Glutamatergic neuron (in vitro differentiated cells): ENCODE measurements at regions not wholly inside any gene's neighbourhood (a gene's known extent, or its start where the extent isn't known, plus 50 kb on each side); places are given as distances from the start of the nearest gene placed in this dataset.

Experiments
- DNase-seq: peaks from one replicate; pipeline ENCODE4 v3.0.0; 2022
- H3K27ac Mint-ChIP-seq: one replicate; pipeline ENCODE4 v1.8.0; 2020; ENCODE audit warnings: mild to moderate bottlenecking, mixed read lengths, inconsistent platforms; ENCODE audit not compliant: unreplicated experiment
- H3K27me3 Mint-ChIP-seq: one replicate; pipeline ENCODE4 v1.8.0; 2020; ENCODE audit warnings: mild to moderate bottlenecking, moderate library complexity, mixed read lengths, inconsistent platforms; ENCODE audit not compliant: unreplicated experiment
- H3K36me3 Mint-ChIP-seq: one replicate; pipeline ENCODE4 v1.8.0; 2020; ENCODE audit warnings: mild to moderate bottlenecking, mixed read lengths, inconsistent platforms; ENCODE audit not compliant: unreplicated experiment
- H3K4me1 Mint-ChIP-seq: one replicate; pipeline ENCODE4 v1.8.0; 2020; ENCODE audit warnings: mild to moderate bottlenecking, low read depth, mixed read lengths, inconsistent platforms; ENCODE audit not compliant: unreplicated experiment
- H3K4me3 Mint-ChIP-seq: one replicate; pipeline ENCODE4 v1.8.0; 2020; ENCODE audit warnings: mild to moderate bottlenecking, mixed read lengths, inconsistent platforms; ENCODE audit not compliant: unreplicated experiment
- H3K9me3 Mint-ChIP-seq: one replicate; pipeline ENCODE4 v1.8.0; 2020; ENCODE audit warnings: mild to moderate bottlenecking, moderate library complexity, mixed read lengths, inconsistent platforms; ENCODE audit not compliant: unreplicated experiment
- TF ChIP-seq, protein P1 (sequence below): fragments of 200-600 bp; sonication (generic); IDR thresholded peaks from one replicate; pipeline ENCODE4 v1.5.0; 2021; ENCODE audit not compliant: partially characterized antibody, unreplicated experiment

DNA sequence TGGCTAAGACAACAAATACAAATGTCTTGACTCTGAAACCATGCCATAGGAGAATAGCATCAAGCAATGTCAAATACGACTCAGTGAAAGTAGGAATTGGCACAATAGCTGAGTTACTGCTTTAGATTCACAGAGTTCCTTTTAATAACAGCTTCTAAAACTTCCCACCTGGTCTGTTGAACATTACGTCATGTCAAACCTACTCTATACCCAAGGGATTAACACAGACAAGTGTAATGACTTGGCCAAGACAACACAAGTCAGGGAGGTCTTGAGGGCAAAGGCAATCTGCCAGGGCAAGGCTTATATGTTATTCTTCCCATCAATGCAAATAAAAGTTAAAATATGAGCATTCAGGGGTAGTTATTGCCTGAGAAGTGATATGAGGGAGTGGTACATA is 265.1 kb upstream of the PRDM1 start:
- Mint-ChIP-seq H3K9me3 (no peaks in the 10 kb centered on the region), H3K27me3 (peaks cover 1% of the 10 kb centered on the region), H3K4me3 (no peak overlapping the region), H3K4me1 (no peaks in the 10 kb centered on the region), H3K27ac (no peak overlapping the region), H3K36me3 (no peaks in the 10 kb centered on the region)
- TF ChIP-seq, protein P1, sequence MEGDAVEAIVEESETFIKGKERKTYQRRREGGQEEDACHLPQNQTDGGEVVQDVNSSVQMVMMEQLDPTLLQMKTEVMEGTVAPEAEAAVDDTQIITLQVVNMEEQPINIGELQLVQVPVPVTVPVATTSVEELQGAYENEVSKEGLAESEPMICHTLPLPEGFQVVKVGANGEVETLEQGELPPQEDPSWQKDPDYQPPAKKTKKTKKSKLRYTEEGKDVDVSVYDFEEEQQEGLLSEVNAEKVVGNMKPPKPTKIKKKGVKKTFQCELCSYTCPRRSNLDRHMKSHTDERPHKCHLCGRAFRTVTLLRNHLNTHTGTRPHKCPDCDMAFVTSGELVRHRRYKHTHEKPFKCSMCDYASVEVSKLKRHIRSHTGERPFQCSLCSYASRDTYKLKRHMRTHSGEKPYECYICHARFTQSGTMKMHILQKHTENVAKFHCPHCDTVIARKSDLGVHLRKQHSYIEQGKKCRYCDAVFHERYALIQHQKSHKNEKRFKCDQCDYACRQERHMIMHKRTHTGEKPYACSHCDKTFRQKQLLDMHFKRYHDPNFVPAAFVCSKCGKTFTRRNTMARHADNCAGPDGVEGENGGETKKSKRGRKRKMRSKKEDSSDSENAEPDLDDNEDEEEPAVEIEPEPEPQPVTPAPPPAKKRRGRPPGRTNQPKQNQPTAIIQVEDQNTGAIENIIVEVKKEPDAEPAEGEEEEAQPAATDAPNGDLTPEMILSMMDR, result no peak
- DNase-seq, result no peak

GRCh38 chr6:105819745-105820144 is 266.4 kb upstream of the PRDM1 start:
- H3K9me3 Mint-ChIP-seq, result no peaks in the 10 kb centered on the region
- no peak for DNase-seq
- TF ChIP-seq, protein P1, result no peak
- no peaks in the 10 kb centered on the region for H3K36me3 Mint-ChIP-seq
- peaks cover 1% of the 10 kb centered on the region for H3K27me3 Mint-ChIP-seq
- H3K4me1 Mint-ChIP-seq, result no peaks in the 10 kb centered on the region
- no peak overlapping the region for H3K4me3 Mint-ChIP-seq
- no peak overlapping the region for H3K27ac Mint-ChIP-seq

DNA sequence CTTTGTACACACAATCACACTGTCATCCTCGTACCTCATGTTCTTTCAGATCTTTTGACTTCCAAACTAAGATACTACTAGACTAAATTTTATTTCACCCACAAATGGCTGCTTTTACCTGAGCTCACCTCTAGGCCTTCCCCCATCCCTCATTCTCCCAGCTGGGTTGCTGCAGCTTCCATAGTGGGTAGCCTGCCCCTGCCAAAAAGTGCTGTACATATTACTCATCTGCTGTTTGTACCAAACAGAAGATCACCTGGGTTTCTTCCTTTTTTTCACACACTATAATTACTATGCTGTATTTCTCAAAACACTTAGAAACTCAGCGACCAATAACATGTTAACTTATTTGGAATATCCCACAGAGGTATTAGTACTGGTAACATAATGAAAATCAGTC is 267.6 kb upstream of the PRDM1 start:
- H3K36me3 Mint-ChIP-seq, result no peaks in the 10 kb centered on the region
- H3K9me3 Mint-ChIP-seq, result no peaks in the 10 kb centered on the region
- no peak for DNase-seq
- no peak overlapping the region for H3K27ac Mint-ChIP-seq
- no peak overlapping the region for H3K4me3 Mint-ChIP-seq
- no peaks in the 10 kb centered on the region for H3K4me1 Mint-ChIP-seq
- peaks cover 1% of the 10 kb centered on the region for H3K27me3 Mint-ChIP-seq
- TF ChIP-seq, protein P1, result no peak

- H3K27me3 Mint-ChIP-seq, result peaks cover 1% of the 10 kb centered on the region
- H3K27ac Mint-ChIP-seq, result no peak overlapping the region
- no peaks in the 10 kb centered on the region for H3K9me3 Mint-ChIP-seq
- no peak overlapping the region for H3K4me3 Mint-ChIP-seq
- no peaks in the 10 kb centered on the region for H3K36me3 Mint-ChIP-seq
- no peaks in the 10 kb centered on the region for H3K4me1 Mint-ChIP-seq
- DNase-seq, result no peak
- TF ChIP-seq, protein P1, result no peak
These were observed 268.2 kb upstream of the PRDM1 start for GRCh38 chr6:105817961-105818360.

DNA sequence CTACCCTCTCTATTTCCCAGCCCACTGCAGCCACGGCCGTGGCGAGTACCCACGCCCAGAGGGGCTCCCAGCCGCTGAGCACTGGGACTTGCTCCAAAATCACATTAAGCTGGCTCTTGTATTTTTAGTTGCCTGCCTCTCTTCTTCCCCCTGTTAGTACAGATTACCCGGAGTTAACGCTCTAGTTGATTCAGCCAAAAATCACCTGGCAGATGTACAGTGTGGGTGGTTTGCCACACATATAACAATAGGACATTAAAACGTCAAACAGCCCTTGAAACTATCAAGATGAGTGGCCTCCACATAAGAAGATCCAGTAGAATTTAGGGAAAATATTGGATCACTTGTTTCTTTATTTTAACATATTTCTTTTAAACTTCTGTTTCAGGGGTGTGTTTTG is 268.8 kb upstream of the PRDM1 start:
- Mint-ChIP-seq H3K4me1 (no peaks in the 10 kb centered on the region), H3K27me3 (peaks cover 1% of the 10 kb centered on the region), H3K4me3 (no peak overlapping the region), H3K9me3 (no peaks in the 10 kb centered on the region), H3K27ac (no peak overlapping the region), H3K36me3 (no peaks in the 10 kb centered on the region)
- no peak for DNase-seq
- TF ChIP-seq, protein P1, result no peak
